ENCODE measurements at regions not wholly inside any gene's neighbourhood (a gene's known extent, or its start where the extent isn't known, plus 50 kb on each side); places are given as distances from the start of the nearest gene placed in this dataset.

DNA sequence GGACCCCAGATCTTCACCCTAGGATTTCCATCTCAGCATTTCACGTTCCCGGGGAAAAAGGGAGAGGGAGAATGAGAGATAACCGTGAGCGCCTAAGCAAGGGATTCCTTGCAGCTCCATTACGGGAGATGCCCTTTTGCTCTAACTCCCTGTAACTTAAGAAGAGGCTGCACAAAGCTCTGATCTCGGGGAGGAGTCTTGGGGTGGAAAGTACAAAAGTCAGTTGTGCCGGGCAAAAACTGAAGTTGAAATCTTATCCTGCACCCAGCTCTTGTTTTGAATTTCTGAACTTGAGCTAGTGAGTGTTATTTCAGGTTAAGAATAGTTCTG lies 256.4 kb upstream of the SOX21 start:
- no peak for DNase-seq (ENCODE audit: low read depth)

DNA sequence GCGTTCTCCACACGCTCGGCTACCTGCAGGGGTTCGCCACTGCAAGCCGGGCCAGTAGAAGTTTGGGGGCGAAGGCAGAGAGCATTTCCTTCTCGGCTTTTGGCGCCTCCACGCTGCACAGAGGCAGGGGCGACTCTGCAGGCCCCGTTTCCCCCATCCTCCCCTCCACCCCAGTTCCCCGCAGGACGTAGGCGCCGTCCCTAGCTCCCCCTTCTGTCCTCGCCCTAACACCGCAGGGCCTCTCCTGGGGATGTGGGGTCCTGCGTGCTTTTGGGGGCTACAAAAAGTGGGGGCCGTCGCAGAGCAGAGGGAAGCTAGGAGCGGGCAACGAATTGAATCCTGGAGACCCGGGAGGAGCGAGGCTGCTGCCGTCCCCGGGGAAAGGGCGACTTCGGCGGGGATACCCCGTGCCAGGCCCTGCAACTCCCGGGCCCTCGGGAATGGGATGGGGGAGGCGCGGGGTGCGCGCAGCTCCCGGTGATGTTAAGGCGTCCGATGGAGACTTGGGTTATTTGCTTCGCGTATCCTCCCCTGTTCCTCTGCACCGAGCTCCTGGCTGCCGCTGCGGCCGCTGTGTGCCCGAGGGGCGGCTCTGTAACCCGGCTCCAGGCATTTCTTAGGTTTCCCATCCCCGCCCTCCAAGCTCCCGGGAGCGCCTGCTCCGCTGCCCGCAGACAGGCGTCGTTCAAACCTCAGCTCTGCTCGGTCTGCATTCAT lies 255.9 kb upstream of the SOX21 start:
- no peak for DNase-seq (ENCODE audit: low read depth)

DNA sequence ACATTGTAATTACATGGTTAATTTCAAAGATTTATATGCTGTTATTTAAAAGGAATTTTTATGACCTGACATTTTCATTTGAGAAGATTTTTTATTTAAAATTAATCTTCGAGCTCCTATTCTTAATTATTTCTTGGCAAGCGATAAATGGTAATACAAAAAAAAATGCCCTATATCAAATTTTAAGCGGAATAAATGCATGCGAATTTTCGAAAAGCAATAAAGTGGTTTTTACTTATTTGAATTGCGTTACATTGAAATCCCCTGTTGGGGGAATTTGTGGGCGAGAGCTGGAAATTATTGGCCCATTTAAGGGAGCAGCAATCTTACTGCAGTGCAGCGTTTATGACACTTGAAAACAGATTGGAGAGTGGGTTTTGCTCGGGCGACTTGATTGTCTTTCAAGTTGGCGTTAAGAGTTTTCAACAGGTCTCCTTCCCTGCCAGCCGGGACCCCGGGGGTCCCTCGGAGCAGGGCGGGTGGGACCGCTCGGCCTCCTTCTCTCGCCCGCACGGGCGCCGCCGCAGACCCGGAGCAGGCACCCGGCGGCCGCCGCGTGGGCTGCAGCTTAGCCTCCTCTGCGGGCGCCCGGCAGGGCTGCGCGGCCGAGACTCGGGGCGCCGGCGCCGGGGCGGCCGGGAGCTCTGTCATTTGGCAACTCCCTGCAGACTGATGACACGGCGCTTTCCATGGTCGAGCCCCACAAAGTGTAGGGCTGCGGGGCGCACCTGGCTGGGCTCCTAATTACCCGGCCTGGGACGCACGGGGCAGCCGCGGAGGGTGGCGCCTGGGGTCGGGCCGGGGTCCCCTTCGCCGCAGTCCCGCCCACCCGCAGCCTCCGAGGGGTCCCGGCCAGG lies 255.1 kb upstream of the SOX21 start:
- no peak for DNase-seq (ENCODE audit: low read depth)

DNA sequence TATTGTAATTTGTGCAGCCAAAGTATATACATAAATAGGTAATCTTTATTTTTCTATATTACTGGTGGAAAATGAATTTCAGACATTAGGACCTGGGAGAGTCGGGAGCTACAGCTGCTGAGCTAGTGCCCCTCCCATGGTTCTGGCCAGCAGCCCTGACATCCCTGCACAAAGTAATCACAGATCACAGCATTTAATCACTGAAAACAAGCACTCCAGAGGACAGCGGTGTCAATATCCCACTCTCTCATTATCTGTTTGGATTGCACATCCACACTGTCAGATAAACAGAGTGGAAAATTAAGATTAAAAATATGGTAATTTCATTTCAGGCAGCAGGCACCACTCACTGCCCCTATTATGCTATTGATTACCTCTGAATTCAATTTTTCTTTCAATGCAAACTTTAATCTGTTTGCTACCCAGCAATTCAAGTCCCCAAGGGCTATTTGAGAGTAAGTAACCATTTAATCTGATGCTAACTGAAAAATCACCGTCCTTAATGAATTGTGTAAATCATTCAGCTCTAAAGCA lies 254.1 kb upstream of the SOX21 start:
- no peak for DNase-seq (ENCODE audit: low read depth)

DNA sequence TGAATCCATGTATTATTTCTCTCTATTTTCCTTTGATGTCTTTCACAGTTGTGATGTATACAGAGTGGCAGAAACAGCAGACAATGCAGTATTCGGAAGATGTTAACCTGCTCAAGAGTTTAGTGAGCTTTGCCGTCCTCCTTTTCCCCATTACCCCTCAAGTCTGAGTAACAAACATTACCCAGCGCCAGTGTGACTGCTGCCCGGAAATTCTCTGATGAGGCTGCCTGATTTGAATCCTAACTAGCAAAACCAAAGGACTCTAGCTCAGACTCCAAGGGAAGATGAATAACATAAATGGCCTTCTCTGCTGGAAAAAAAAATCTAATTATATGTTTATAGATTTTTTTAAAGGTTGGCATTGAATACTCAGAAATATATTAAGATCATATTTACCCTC lies 247.3 kb upstream of the SOX21 start:
- DNase-seq (ENCODE audit: low read depth) = no peak

DNA sequence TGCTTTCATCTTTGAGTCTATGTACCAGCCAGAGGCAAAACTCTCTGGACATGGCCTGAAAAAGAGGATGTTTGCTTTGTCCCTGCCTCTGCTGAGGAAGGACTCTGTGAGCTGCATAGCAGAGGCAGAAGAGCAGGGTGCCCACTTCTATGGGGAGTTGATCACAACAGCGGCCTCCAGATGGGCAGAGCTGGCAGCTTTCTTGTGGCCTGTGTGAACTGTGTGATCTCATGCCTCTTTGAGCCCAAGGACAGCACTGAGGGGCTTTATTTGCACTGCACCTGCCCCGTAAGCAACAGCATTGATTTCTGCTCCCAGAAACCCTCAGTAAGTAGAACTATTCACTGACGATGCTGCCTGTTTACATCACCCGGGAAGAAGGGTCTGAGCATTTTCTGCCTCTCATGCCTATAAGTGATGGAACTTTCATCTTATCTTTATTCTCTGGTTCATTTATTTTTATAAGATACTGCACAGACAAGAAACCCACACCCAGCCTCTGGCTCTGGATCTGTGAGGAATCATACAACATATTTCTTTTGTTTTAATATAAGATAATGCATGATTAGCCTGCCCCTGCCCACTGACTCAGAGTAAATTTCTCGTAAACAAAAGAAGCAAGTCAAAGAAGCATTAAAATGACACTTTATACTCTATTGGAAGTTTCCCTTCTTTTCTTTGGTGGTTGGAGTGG lies 244.2 kb upstream of the SOX21 start:
- no peak for DNase-seq (ENCODE audit: low read depth)

DNA sequence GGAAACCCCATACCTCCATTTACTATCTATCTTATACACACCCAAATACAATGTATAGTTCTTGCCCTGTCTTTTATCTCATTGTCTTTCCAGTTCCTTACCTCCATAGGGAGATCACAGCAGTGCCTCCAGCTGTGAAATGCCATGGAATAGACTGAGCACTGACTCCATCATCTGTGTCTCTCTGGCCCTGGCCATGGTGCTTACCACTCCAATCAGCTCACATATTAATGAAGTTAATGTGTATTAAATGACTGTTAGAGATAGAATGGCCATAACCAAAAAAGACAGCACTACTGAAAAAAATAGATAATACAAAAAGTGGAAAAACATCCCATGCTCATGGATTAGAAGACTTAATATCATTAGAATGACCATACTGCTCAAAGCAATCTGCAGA lies 240.4 kb upstream of the SOX21 start:
- no peak for DNase-seq (ENCODE audit: low read depth)

DNA sequence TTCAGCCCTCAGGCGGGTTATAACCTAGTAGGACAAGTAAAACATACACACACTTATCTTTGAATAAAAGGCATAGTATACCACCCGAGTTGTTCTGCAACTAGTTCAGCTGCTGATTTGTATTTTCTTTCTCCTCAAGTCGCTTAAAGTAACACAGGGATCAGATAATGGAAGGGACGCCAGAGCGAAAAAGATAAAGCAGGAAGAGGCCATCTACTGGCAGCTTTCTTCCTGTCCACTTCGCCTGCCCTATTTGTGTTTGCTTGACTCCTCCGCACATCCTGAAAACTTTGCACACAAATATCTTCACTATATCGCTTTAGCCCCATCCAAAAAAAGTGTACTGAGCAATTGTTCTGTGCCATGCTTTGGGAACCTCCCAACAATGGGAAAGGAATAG lies 238.0 kb upstream of the SOX21 start:
- no peak for DNase-seq (ENCODE audit: low read depth)

DNA sequence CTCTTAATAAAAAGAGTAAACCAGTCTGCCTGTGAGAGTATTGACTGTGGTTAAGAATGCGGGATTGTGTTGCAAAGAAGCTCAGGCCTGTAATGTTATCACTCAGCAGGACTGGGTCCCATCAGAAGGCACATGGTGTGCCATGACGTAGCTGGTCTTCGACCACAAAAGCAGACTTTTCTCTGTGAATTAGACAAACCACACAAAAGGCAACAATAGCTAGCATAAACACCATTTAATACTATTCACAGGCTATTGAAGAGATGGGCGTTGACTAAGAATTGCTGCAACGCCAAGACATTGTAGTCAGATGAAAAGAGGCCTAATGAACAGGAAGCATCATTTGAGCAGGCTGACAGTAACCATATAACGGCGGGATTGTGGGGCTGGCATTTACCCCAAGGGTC lies 235.6 kb upstream of the SOX21 start:
- no peak for DNase-seq (ENCODE audit: low read depth)

DNA sequence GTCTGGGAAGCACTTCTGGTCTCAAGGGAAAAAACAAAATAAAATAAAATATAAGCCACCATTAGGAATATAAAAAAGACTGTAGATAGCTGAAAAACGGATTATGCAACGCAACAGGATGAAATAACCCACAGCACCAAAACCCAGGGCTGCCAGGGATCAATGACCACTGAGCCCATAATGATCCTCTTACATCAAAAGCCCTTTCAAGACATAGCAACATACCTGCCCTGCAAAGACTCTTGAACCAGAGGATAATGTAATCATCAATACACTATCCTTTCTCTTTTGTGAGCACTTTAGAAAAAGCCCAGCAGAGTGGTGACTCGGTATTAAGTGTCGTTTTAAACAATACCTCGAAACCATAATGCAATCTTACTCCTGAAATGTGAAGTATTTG lies 235.0 kb upstream of the SOX21 start:
- DNase-seq (ENCODE audit: low read depth) = no peak

DNA sequence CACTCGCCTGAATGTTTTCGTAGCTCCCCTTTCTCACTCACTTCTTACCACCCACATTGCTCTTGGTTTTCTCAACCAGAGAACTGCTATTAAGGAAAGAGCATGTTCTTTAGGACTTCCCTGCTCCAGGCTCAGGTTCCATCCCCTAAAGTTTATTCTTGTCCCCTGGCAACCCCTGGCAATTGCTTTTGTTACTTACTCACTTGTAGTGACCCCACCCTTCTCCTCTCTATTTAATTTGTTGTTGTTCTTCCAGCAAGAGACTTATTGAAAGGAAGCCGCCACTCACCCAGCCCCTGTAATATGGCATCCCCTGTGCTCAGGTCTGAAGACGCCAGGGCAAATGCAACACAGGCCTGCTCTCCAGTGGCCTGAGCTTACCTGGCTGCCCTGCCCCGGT lies 233.7 kb upstream of the SOX21 start:
- DNase-seq (ENCODE audit: low read depth) = no peak

DNA sequence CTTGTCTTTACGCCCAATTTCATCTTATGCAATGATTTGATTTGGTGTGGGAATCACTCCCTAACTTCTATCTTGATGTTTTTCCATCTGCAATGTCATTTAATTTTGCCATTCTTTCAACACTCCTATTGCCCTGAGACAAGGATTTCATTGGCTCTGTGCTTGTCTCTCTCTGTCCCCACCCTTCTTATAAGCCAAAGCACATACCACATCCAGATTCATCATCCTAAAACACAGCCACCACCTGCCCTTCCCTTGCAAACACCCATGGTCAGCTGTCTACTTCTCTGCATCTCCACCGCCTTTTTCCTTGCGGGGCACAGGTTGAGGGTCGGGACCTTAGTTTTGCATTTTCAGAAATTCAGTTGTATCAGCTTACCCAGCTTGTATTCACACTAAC lies 225.8 kb upstream of the SOX21 start:
- no peak for DNase-seq (ENCODE audit: low read depth)

DNA sequence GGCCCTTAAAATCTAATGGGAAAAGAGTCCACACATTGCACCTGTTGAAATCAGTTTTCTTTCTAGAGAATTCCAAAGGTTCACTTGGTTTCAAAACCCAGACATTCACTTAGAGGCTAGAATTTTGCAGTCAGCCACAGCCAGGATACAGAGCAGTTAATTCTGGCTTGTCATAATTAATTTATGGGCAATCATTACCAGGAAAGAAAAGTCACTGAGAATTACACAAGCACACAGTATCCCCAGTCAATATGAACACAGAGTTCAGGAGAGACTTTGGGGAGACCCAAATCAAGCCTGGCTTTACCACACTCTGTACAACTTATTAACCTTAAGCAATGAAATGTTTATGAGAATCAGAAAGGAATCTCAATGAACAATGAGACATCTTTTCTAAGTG lies 224.3 kb upstream of the SOX21 start:
- DNase-seq (ENCODE audit: low read depth) = no peak

DNA sequence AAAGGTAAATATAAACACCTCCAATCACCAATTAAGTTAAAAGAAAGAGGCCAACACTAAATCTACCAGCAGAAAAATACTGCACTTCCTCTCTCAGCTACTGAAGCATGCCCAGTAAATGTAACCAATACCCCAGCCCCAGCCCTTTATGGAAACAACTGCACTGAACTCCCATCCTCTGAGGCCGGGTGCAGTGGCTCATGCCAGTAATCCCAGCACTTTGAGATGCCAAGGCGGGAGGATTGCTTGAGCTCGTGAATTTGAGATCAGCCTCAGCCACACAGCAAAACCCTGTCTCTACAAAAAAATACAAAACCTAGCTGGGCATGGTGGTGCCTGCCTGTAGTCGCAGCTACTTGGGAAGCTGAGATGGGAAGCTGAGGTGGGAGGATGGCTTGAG lies 221.6 kb upstream of the SOX21 start:
- no peak for DNase-seq (ENCODE audit: low read depth)

DNA sequence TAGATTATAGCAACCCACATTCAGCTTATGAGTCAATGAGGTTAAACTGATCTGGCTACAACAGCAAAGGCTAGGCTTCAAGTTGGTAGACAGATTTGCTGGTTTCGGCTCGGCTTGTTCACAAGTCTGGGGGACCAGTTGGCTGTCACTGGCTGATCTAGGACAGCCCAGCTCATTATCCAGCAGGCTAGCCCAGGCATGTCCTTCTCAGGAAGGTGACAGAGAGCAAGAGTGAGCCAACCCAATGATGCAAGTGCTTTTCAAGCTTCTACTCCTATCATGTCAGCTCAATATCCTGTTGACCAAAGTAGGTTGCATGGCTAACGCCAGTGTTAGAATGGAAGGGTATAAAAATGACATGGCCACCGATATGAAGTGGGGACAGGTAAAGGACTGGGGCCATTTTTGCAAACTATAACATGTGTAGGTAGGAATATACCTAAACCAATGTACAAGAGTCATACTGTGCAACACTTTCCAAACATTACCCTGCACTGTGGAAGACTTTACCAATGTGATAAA lies 220.9 kb upstream of the SOX21 start:
- DNase-seq (ENCODE audit: low read depth) = no peak

DNA sequence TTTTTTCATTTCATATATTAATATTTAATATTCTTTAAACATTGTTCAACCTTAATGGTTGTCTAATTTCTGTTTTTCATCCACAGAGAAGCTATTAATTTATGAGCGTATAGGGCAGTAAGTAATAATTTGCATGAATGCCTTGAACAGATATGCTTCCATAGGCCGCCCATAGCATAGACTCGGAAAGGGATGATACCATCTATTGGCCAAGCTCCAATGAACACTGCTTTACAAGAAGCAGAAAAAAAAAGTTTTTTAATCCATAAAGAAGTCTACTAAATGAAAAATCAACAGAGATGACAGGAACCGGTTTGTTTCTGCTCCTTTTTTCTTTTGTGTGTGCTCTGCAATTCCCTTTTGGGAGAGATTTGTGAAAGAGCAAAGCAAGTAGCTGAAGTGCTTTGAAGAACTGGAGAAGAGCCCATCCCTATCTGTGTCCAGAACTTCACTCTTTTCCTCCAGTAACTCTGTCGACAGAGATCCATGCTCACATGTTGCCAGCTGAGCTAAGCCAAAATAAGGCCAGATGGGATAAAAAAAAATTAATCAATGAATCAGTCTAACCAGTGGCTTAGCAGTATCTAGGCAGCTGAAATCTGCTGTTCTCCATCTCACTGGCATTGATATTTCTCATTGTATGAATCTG lies 215.9 kb upstream of the SOX21 start:
- DNase-seq (ENCODE audit: low read depth) = peak; percentile 5

DNA sequence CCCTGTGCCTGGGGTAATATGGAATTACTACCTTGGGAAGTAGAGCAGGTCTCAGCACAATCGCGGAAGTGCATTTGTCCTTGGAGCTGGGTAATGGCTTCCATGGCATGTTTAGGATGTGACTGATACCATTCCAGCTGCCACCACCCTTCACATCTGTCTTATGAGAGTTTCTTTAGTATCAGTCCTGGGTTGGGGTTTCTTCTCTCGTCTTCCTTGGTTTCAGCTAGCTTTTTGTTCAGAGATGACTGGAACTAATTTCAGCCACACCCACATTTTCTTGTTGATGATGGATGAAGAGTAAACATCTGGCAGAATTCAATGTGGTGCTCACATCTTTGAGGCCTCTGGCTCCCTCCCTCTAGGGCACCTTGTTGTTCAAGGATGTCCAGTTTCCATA lies 212.9 kb upstream of the SOX21 start:
- no peak for DNase-seq (ENCODE audit: low read depth)

DNA sequence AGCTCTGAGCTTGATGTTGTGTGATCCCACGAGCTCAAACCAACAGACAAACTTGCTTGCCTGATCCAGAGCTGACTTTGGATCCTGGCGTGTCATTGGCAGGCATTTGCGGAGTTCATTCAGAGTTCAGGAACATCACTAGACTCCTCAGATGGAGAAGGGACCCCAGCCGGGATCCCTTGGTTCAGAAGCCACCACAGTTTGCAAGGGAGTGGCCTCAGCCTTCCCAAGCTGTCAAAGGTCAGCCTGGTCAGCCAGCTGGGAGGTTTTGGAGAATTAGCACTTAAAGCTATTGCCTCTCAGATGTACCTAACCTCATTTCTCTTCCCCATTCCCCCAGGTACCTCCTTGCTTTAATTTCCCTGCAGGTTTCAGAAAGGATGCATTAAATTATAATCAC lies 208.8 kb upstream of the SOX21 start:
- DNase-seq (ENCODE audit: low read depth) = no peak

DNA sequence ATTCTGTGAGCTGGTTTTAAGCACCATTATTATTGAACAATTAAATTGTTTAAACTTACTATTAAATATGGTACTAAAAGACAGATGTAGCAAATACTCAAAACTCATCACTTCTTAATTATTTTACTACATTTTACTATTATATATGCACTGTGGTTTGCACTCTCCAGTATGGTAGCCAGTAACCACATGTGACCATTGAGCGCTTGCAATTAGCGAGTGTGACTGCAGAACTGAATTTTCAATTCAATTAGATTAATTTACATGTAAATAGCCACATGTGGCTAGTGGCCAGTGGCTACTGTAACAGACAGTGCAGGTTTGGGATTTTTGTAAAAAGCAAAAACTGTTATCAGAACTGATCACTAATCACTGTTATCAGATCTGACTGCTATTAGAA lies 208.2 kb upstream of the SOX21 start:
- DNase-seq (ENCODE audit: low read depth) = no peak

DNA sequence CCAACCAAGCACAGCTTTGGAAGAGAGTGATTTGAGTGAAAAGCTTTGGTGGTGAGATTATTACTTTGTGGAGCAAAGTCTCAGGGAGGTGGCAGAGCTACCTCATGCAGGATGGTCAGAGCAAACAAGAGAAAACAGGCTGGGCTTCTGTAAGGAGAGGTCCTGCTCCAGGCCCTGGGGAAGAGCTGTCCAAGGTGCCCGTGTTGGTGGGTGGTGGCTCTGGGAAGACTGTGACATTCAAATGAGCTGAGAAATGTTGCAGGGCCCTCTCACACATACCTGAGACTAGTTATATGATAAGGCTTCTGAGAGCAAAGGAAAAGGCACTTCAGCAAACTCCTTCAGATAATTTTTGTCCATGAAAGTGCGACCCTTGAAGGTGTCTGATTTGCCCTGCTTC lies 205.5 kb upstream of the SOX21 start:
- DNase-seq (ENCODE audit: low read depth) = no peak

DNA sequence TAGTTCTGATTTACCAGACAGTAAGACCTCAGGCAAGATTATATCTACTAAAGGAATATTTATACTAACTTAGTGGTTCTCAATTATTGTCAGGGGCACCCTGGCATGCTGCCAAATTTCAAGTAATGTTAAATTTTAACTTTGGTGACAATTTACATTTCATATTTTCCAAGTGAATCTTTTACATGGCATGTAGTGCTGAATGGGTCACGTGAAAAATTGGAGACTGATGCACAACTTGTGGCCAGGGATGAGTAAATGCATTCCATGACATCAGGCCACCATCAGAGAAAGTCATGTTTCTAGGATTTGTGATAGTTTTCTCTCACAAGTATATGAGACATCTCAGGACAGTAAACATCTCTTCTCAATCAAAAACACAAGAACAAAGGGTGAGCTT lies 202.6 kb upstream of the SOX21 start:
- no peak for DNase-seq (ENCODE audit: low read depth)

DNA sequence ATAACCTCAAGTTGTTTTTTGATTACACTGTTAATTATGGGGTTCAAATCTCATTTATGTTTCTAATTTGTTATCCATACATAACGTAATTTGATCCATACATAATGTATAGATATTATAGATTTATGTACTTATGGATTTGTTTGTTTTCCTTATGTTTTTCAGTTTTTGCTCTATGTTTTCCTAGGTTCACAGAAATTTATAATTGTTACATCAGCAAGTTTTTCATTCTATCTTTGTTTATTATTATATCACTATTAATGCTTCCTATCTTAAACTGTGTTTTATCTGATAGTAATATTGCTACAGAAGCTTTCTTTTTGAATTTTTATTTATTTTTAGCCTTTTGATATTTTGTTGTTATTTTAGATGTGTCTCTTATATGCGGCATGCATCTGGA lies 194.3 kb upstream of the SOX21 start:
- DNase-seq (ENCODE audit: low read depth) = no peak

Data from forelimb muscle (tissue), 1 donor.